ENCODE measurements at regions not wholly inside any gene's neighbourhood (a gene's known extent, or its start where the extent isn't known, plus 50 kb on each side); places are given as distances from the start of the nearest gene placed in this dataset.

GRCh38 chr10:55358539-55358938, 557.5 kb upstream of the PCDH15 start:
- no peak for DNase-seq

- no peak for DNase-seq
Measured at GRCh38 chr10:55353414-55353813, 552.4 kb upstream of the PCDH15 start.

- DNase-seq, result no peak
Measured at GRCh38 chr10:55351431-55351830, 550.4 kb upstream of the PCDH15 start.

- DNase-seq, result no peak
Measured at GRCh38 chr10:55348534-55348933, 547.5 kb upstream of the PCDH15 start.

- DNase-seq, result no peak
Measured at GRCh38 chr10:55330486-55330885, 529.5 kb upstream of the PCDH15 start.

GRCh38 chr10:55329796-55330195, 528.8 kb upstream of the PCDH15 start:
- no peak for DNase-seq

GRCh38 chr10:55320187-55320700, 519.2 kb upstream of the PCDH15 start:
- no peak for DNase-seq

- DNase-seq, result no peak
Measured at GRCh38 chr10:55311848-55312635, 511.0 kb upstream of the PCDH15 start.

- no peak for DNase-seq
Measured at GRCh38 chr10:55310143-55310542, 509.1 kb upstream of the PCDH15 start.

- no peak for DNase-seq
Measured at GRCh38 chr10:55305285-55305684, 504.3 kb upstream of the PCDH15 start.

- peak; percentile 30 to 33 for DNase-seq
Measured at GRCh38 chr10:55287346-55287745, 486.3 kb upstream of the PCDH15 start.

- no peak for DNase-seq
Measured at GRCh38 chr10:55283031-55283430, 482.0 kb upstream of the PCDH15 start.

- no peak for DNase-seq
Measured at GRCh38 chr10:55280696-55281095, 479.7 kb upstream of the PCDH15 start.

GRCh38 chr10:55277549-55277948, 476.5 kb upstream of the PCDH15 start:
- no peak for DNase-seq

- DNase-seq, result no peak
Measured at GRCh38 chr10:55274367-55274766, 473.3 kb upstream of the PCDH15 start.

GRCh38 chr10:55273946-55274345, 472.9 kb upstream of the PCDH15 start:
- DNase-seq, result no peak

GRCh38 chr10:55272886-55273285, 471.9 kb upstream of the PCDH15 start:
- no peak for DNase-seq

GRCh38 chr10:55266797-55267196, 465.8 kb upstream of the PCDH15 start:
- no peak for DNase-seq

GRCh38 chr10:55263327-55263726, 462.3 kb upstream of the PCDH15 start:
- DNase-seq, result no peak

- no peak for DNase-seq
Measured at GRCh38 chr10:55242544-55242943, 441.5 kb upstream of the PCDH15 start.

- DNase-seq, result no peak
Measured at GRCh38 chr10:55237462-55237861, 436.4 kb upstream of the PCDH15 start.

GRCh38 chr10:55233505-55233904, 432.5 kb upstream of the PCDH15 start:
- no peak for DNase-seq

- no peak for DNase-seq
Measured at GRCh38 chr10:55233090-55233489, 432.1 kb upstream of the PCDH15 start.

GRCh38 chr10:55232553-55232952, 431.5 kb upstream of the PCDH15 start:
- DNase-seq, result no peak

- DNase-seq, result no peak
Measured at GRCh38 chr10:55227967-55228366, 426.9 kb upstream of the PCDH15 start.
